H1 (cell line): ENCODE measurements at regions not wholly inside any gene's neighbourhood (a gene's known extent, or its start where the extent isn't known, plus 50 kb on each side); places are given as distances from the start of the nearest gene placed in this dataset.

ENCODE experiments used
- ATF3 ChIP-seq: IDR thresholded peaks from 2 replicates; pipeline ENCODE4 v1.6.1; 2011; ENCODE audit warnings: low read depth, mild to moderate bottlenecking, low read length; ENCODE audit not compliant: insufficient read depth
- SIX5 ChIP-seq: IDR thresholded peaks from 2 replicates; pipeline ENCODE4 v1.6.1; 2011; ENCODE audit warnings: mild to moderate bottlenecking, low read depth, low read length

GRCh38 chr13:34351134-34351533, 533.2 kb downstream of the RFC3 start (continued):
- TF ChIP-seq ATF3, result no peak
- TF ChIP-seq SIX5, result no peak
